HepG2 (cell line): ENCODE measurements at regions not wholly inside any gene's neighbourhood (a gene's known extent, or its start where the extent isn't known, plus 50 kb on each side); places are given as distances from the start of the nearest gene placed in this dataset.

ENCODE experiments used
- ETV5 ChIP-seq: IDR thresholded peaks from 2 replicates; pipeline ENCODE4 v1.6.1; 2018; ENCODE audit warnings: missing biosample characterization, missing genetic modification reagents, inconsistent platforms, borderline replicate concordance
- HOXA7 ChIP-seq: sonication (generic); formaldehyde crosslinking; IDR thresholded peaks from 2 replicates; pipeline ENCODE4 v1.8.1; 2022; ENCODE audit warnings: mild to moderate bottlenecking, missing genetic modification reagents, moderate library complexity
- KLF15 ChIP-seq: sonication (generic); formaldehyde crosslinking; IDR thresholded peaks from 2 replicates; pipeline ENCODE4 v1.8.1; 2023; ENCODE audit warnings: borderline replicate concordance, mild to moderate bottlenecking, inconsistent platforms, missing genetic modification reagents, mixed read lengths
- PPARG ChIP-seq: conservative IDR thresholded peaks from 2 replicates; pipeline ENCODE4 v1.6.1; 2016; ENCODE audit warnings: missing biosample characterization, missing genetic modification reagents
- REXO4 ChIP-seq: sonication (generic); formaldehyde crosslinking; IDR thresholded peaks from 2 replicates; pipeline ENCODE4 v1.8.0; 2022; ENCODE audit warnings: missing genetic modification reagents, mild to moderate bottlenecking, borderline replicate concordance
- ZNF296 ChIP-seq: sonication (generic); formaldehyde crosslinking; conservative IDR thresholded peaks from 2 replicates; pipeline ENCODE4 v1.5.0; 2020; ENCODE audit warnings: mild to moderate bottlenecking, missing genetic modification reagents
- ZNF556 ChIP-seq: sonication (generic); formaldehyde crosslinking; IDR thresholded peaks from 2 replicates; pipeline ENCODE4 v1.4.0; 2020; ENCODE audit warnings: mild to moderate bottlenecking, missing genetic modification reagents, borderline replicate concordance
- ZNF747 ChIP-seq: sonication (generic); formaldehyde crosslinking; IDR thresholded peaks from 2 replicates; pipeline ENCODE4 v1.8.1; 2023; ENCODE audit warnings: missing genetic modification reagents, mild to moderate bottlenecking, borderline replicate concordance
- TF ChIP-seq, protein P1 (sequence below): sonication (generic); formaldehyde crosslinking; conservative IDR thresholded peaks from 2 replicates; pipeline ENCODE4 v1.4.0; 2020; ENCODE audit warnings: mild to moderate bottlenecking, missing genetic modification reagents, moderate library complexity
- TF ChIP-seq, protein P2 (sequence below): sonication (generic); formaldehyde crosslinking; IDR thresholded peaks from 2 replicates; pipeline ENCODE4 v1.4.0; 2020; ENCODE audit warnings: missing genetic modification reagents, low read depth, mild to moderate bottlenecking, borderline replicate concordance
- TF ChIP-seq, protein P3 (sequence below): sonication (generic); formaldehyde crosslinking; IDR thresholded peaks from 2 replicates; pipeline ENCODE4 v1.5.0; 2020; ENCODE audit warnings: mild to moderate bottlenecking, missing genetic modification reagents, borderline replicate concordance
- TF ChIP-seq, protein P4 (sequence below): sonication (generic); formaldehyde crosslinking; IDR thresholded peaks from 2 replicates; pipeline ENCODE4 v1.4.0; 2020; ENCODE audit warnings: missing genetic modification reagents, borderline replicate concordance
- TF ChIP-seq, protein P5 (sequence below): sonication (generic); formaldehyde crosslinking; IDR thresholded peaks from 2 replicates; pipeline ENCODE4 v1.5.0; 2020; ENCODE audit warnings: missing genetic modification reagents

DNA sequence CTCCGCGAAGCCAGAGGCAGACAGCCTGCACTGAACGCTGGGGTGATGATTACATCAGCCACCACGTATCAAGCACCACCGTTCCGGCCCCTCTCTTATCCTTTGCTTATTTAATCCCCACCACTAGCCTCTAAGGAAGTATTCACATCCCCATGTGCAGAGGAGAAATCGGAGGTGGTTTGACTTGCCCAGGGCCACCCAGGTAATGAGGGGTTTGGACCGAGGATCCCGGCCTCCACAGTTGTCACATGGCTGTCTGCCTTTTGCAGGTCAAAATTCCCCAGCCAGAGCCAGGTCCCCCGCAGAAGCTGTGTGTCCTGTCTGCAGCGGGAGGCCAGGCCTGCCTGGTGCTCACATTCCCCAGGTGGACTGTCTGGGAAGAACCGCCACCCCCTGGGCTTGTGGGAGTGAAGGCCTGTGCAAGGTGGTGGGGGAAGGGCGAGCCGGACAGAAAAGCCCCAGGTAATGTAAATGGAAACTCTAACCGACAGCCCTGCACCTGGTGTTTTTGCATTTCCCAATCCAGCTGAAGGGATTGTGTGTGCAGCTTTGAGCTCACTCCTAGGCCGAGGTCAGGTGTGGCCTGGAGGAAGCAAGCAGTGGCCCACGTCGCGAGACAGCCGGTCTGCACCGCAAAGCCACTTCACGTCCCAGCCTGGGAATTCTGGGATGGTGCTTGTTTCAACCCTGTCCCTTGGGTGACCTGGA lies 108.5 kb upstream of the ID2 start (continued):
- TF ChIP-seq, protein P1, sequence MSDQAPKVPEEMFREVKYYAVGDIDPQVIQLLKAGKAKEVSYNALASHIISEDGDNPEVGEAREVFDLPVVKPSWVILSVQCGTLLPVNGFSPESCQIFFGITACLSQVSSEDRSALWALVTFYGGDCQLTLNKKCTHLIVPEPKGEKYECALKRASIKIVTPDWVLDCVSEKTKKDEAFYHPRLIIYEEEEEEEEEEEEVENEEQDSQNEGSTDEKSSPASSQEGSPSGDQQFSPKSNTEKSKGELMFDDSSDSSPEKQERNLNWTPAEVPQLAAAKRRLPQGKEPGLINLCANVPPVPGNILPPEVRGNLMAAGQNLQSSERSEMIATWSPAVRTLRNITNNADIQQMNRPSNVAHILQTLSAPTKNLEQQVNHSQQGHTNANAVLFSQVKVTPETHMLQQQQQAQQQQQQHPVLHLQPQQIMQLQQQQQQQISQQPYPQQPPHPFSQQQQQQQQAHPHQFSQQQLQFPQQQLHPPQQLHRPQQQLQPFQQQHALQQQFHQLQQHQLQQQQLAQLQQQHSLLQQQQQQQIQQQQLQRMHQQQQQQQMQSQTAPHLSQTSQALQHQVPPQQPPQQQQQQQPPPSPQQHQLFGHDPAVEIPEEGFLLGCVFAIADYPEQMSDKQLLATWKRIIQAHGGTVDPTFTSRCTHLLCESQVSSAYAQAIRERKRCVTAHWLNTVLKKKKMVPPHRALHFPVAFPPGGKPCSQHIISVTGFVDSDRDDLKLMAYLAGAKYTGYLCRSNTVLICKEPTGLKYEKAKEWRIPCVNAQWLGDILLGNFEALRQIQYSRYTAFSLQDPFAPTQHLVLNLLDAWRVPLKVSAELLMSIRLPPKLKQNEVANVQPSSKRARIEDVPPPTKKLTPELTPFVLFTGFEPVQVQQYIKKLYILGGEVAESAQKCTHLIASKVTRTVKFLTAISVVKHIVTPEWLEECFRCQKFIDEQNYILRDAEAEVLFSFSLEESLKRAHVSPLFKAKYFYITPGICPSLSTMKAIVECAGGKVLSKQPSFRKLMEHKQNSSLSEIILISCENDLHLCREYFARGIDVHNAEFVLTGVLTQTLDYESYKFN (CRISPR knock-in tag), result no peak; the same call in 1 of the 2 replicates
- TF ChIP-seq, protein P2, sequence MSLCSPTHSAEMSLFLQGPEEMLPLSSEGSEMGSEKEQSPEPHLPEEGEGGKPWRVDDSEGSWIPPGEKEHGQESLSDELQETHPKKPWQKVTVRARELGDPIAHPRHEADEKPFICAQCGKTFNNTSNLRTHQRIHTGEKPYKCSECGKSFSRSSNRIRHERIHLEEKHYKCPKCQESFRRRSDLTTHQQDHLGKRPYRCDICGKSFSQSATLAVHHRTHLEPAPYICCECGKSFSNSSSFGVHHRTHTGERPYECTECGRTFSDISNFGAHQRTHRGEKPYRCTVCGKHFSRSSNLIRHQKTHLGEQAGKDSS (CRISPR knock-in tag), result no peak
- TF ChIP-seq ZNF747 (CRISPR knock-in tag) (no peak), KLF15 (CRISPR knock-in tag) (no peak; the same call in 1 of the 2 replicates), ZNF296 (CRISPR knock-in tag) (0 out of 2 replicates have a peak, but pooled peaks have one; percentile 43), REXO4 (no peak), HOXA7 (CRISPR knock-in tag) (no peak), ETV5 (CRISPR knock-in tag) (no peak; the same call in 1 of the 2 replicates), ZNF556 (CRISPR knock-in tag) (no peak), PPARG (CRISPR knock-in tag) (no peak)
- TF ChIP-seq, protein P3, sequence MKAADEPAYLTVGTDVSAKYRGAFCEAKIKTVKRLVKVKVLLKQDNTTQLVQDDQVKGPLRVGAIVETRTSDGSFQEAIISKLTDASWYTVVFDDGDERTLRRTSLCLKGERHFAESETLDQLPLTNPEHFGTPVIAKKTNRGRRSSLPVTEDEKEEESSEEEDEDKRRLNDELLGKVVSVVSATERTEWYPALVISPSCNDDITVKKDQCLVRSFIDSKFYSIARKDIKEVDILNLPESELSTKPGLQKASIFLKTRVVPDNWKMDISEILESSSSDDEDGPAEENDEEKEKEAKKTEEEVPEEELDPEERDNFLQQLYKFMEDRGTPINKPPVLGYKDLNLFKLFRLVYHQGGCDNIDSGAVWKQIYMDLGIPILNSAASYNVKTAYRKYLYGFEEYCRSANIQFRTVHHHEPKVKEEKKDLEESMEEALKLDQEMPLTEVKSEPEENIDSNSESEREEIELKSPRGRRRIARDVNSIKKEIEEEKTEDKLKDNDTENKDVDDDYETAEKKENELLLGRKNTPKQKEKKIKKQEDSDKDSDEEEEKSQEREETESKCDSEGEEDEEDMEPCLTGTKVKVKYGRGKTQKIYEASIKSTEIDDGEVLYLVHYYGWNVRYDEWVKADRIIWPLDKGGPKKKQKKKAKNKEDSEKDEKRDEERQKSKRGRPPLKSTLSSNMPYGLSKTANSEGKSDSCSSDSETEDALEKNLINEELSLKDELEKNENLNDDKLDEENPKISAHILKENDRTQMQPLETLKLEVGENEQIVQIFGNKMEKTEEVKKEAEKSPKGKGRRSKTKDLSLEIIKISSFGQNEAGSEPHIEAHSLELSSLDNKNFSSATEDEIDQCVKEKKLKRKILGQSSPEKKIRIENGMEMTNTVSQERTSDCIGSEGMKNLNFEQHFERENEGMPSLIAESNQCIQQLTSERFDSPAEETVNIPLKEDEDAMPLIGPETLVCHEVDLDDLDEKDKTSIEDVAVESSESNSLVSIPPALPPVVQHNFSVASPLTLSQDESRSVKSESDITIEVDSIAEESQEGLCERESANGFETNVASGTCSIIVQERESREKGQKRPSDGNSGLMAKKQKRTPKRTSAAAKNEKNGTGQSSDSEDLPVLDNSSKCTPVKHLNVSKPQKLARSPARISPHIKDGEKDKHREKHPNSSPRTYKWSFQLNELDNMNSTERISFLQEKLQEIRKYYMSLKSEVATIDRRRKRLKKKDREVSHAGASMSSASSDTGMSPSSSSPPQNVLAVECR (CRISPR knock-in tag), result no peak; the same call in none of the 2 replicates
- TF ChIP-seq, protein P4, sequence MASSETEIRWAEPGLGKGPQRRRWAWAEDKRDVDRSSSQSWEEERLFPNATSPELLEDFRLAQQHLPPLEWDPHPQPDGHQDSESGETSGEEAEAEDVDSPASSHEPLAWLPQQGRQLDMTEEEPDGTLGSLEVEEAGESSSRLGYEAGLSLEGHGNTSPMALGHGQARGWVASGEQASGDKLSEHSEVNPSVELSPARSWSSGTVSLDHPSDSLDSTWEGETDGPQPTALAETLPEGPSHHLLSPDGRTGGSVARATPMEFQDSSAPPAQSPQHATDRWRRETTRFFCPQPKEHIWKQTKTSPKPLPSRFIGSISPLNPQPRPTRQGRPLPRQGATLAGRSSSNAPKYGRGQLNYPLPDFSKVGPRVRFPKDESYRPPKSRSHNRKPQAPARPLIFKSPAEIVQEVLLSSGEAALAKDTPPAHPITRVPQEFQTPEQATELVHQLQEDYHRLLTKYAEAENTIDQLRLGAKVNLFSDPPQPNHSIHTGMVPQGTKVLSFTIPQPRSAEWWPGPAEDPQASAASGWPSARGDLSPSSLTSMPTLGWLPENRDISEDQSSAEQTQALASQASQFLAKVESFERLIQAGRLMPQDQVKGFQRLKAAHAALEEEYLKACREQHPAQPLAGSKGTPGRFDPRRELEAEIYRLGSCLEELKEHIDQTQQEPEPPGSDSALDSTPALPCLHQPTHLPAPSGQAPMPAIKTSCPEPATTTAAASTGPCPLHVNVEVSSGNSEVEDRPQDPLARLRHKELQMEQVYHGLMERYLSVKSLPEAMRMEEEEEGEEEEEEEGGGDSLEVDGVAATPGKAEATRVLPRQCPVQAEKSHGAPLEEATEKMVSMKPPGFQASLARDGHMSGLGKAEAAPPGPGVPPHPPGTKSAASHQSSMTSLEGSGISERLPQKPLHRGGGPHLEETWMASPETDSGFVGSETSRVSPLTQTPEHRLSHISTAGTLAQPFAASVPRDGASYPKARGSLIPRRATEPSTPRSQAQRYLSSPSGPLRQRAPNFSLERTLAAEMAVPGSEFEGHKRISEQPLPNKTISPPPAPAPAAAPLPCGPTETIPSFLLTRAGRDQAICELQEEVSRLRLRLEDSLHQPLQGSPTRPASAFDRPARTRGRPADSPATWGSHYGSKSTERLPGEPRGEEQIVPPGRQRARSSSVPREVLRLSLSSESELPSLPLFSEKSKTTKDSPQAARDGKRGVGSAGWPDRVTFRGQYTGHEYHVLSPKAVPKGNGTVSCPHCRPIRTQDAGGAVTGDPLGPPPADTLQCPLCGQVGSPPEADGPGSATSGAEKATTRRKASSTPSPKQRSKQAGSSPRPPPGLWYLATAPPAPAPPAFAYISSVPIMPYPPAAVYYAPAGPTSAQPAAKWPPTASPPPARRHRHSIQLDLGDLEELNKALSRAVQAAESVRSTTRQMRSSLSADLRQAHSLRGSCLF (CRISPR knock-in tag), result no peak
- TF ChIP-seq, protein P5, sequence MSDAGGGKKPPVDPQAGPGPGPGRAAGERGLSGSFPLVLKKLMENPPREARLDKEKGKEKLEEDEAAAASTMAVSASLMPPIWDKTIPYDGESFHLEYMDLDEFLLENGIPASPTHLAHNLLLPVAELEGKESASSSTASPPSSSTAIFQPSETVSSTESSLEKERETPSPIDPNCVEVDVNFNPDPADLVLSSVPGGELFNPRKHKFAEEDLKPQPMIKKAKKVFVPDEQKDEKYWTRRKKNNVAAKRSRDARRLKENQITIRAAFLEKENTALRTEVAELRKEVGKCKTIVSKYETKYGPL, result no peak
